ELR (cell line): ENCODE measurements at regions not wholly inside any gene's neighbourhood (a gene's known extent, or its start where the extent isn't known, plus 50 kb on each side); places are given as distances from the start of the nearest gene placed in this dataset.
A peak's percentile ranks its signal among the peaks of the same experiment; 100 is the strongest.

Experiments
- DNase-seq: peaks from one replicate; pipeline ENCODE4 v3.0.0-alpha.2; 2015; ENCODE audit warnings: low read depth

DNA sequence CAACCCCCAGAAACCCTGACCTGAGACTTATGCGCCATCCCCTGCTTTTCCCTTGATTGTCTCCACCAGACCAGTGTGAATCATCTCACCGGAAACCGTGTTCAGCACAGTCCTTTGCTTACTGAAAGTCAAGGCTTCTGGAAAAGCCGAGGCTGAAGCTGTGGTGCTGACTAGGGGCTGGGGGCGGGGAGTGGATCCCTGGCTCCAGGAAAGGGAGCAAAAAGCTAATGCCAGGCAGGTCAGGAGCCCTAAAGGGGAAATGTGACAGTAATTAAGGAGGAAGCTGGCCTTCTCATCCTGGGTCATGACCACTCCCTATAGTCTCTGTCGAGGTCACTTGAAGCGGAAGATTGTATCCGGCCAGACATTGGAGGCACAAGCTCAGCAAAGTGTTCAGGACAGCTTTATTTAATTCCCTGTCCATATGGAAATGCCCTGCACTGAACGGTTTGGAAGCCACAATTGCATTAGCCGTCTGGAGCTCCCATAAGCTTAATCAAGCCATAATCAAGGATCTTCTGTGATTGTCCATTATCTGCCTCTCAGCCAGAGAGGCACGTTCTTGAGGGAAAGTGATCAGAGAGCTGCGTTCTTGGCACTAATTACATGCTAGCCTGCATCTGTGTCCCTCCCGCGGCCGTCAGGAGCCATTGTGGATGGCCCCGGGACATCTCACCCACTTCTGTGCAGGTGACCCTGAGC, 403.6 kb downstream of the RRAGC start:
- no peak for DNase-seq

DNA sequence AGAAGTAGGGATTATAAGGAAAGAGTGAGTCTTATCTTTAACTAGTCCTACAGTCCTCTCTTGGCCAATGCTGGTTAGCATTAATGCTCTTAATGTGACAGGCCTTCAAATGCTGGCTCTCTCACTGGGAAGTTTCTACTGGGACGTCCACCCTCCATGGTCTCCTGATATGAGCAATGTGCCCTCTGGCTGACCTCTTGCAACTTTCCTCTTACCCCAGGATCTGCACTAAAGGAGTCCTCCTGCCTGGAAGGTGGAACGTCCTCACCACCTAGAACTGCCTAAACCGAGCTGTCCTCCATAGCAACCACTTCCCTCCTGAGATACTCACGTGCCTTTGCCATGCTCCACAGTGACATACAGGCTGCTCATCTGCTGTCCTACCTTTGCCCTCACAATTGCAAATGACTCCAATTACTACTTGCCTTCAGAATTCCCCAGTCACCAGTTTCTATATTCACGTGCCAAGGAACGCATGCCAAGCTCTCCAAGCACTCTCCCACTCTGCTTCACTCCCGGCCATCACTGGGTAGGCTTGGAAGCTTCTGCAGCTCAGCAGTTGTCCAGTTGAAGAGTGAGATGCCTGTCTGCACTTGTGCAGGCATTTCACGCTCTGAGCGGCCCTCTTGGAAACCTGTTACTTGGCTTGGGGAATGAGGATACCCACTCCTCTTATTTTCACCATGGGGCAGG, 404.7 kb downstream of the RRAGC start:
- no peak for DNase-seq

- peak; percentile 57 for DNase-seq
These were observed 405.3 kb downstream of the RRAGC start for GRCh38 chr1:38454236-38454635.

DNA sequence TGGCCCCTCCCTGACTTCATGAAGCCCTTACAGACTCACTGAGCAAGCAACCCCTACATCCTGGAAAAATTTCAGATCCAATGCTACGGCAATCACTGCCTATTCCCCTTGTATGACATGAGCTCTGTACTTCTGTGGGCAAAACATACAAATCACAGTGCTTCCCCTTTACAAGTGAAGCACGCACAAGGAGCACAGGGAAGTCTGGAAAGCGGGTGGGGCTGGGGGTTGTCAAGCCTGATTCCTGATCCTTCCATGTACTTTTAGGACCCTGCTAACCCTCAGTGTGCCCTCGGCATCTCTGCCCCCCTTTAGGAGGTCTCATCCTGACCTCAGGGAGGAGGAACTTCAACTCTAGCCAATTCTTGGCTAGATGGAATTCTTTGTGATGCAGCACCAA, 405.7 kb upstream of the POU3F1 start:
- DNase-seq: no peak

DNA sequence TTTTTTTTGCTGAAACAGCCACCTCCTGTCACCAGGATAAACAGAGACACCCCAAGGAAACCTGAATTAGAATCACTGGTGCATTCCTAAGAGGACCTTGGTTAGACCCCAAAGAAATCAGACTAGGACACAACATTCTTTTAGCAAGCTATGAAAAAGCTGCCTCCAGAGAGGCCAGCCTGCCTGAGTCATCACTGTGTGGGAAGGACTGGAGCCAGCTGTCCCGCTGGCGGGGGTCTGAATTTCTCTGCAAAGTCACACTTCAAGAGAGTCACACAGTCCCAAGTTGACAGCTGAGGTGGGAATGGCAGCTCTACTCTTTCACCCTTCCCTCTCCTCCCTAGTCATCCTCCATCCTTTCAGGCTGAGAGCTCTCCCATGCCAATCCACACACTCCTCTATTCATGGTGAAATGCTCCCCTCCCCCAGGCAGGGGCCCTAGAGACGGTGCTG, 405.0 kb upstream of the POU3F1 start:
- DNase-seq: peak; percentile 18

DNA sequence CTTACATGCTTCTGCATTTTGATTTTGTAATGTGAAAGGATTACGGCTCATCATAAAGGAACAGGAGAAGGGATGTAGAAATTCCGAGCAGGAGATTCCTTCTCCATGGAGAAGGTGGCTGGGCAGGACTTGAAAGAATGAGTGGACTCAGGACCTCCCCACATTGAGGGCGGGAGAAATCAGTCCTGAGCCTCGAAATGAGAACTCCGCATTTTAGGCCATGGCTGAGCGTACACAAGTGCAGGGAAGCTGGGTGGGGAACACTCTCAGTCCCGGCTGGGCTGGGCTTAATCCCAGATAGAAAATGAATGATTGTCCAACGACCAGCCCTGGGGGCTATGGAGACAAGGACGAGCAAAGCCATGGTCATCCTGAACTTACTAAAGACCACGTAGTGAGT, 402.3 kb upstream of the POU3F1 start:
- DNase-seq: no peak

DNA sequence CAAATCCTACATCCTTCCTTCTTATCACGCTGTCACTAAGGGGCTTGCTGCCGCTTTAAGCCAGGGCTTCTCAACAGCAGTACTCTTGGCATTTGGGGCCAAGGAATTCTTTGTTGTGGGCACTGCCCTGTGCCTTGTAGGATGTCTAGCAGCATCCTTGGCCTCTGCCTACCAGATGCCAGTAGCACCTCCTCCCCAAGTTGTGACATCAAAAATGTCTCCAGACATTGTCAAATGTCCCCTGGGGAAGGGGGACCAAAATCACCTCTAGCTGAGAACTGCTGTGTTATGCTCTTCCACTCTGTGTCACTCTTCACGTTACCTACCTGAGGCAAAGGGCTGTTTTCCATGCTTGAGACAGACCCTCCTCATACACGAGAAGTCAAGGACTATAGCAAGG, 400.3 kb upstream of the POU3F1 start:
- no peak for DNase-seq

- no peak for DNase-seq
These were observed 398.3 kb upstream of the POU3F1 start for GRCh38 chr1:38444770-38445442.

GRCh38 chr1:38444311-38444710, 397.7 kb upstream of the POU3F1 start:
- peak; percentile 17 for DNase-seq

DNA sequence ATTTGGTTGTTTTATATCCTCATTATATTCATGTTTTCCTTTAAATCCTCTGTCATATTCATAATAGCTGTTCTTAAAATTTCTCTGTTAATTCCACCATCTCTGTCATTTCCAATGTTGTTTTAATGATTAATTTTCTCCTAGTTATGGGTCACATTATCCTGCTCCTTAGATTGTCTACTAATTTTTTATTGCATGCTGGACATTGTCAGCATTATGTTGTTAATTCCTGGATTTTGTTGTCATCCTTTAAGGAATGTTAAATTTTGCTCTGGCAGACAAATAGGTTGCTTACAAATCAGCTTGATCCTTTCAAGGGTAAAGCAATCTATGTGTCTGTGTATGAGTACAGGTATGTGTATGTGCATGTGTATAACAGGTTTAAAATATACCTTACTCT, 393.8 kb upstream of the POU3F1 start:
- no peak for DNase-seq

DNA sequence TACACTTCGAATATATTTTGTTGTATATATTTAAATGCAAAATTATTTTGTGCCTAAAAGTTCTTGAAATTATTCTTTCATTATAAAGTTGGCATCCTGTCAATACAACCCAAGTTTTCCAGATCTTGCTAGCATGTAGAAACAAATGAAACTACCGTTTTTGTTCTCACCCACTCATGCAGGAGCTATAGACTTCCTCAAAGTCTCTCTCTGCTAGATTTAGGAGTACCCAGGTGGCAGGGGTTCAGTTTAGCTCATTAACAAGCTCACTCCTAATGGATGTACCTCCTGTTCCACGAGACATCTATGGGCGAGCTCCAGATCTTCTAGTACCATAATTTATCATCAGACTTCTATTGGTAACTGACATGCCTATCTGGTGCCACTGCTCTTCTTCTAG, 390.2 kb upstream of the POU3F1 start:
- DNase-seq: no peak

DNA sequence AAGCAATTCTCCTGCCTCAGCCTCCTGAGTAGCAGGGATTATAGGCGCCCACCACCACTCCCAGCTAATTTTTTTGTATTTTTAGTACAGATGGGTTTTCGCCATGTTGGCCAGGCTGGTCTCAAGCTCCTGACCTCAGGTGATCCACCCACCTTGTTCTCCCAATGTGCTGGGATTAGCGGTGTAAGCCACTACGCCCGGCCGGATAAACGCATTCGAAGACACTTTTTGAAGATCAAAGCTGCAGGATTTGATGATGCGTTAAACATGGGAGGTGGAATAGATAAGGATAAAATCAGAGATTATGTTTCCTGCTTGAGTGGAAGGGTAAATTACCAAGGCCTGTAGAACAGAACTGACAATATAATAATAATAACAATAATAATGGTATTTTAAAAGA, 389.4 kb upstream of the POU3F1 start:
- DNase-seq: no peak

DNA sequence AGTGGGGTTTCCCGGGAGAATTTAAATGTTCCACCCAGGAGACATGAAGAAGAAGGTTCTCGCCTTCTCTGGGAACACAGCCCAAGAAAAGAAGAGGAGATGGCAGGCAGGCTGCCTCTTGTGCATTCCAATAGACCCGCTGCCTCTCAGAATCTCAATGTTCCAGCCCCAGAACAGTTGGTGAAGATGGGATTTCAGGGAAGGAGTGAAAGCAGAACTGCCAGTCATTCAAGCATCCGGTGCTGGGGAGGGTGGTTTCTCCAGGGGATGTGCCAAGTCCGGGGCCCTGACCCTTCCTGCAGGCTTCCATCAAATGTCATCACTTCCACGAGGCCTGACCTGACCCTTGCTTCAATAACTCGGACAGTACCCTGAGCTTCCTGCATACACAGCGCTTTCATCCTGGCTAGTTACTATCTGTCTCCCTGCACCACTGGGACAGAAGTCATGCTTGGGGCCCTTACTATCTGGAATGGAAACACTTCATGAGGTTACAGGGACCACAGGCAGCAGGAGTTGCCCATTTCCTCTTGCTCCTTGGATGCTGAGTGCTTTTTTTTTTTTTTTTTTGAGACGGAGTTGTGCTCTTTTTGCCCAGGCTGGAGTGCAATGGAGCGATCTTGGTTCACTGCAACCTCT, 386.6 kb upstream of the POU3F1 start:
- no peak for DNase-seq

DNA sequence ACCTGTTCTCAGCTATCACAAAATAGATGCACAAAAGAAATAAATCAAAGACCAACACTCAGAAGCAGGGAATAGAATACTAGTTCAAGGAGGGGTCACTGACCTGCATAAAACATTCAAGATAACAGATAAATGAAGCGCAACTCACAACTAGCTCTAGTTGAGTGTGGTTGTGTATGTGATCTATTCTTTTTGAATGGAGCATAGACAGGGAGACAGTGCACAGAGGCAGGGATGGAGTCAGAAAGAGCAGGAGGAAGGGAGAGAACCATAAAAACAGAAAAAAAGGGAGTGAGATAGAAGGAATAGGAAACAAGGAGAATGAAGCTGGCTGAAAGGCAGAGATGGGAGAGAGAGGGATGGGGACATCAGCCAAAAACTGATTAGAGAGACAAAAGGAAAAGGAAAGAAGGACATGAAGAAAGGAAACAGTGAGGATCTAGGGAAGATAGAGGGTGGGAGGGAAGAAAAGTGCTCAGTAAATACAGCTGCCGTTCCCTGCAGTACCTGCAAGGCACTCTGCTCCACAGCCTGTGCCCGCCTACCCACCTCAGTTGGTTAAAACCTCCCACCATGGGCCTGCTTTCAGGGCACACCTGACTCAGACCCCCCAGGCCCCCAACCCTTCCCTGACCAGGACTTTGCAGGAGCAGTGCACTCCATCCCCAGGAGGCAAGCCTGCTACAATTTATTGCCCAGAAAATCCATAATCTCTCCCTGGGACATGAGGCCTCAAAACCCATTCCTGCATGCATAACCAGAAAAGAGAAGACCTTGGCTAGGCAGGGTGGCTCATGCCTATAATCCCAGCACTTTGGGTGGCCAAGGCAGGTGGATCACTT, 385.2 kb upstream of the POU3F1 start:
- DNase-seq: no peak

GRCh38 chr1:38430949-38431348, 384.4 kb upstream of the POU3F1 start:
- DNase-seq: no peak

- DNase-seq: no peak
These were observed 378.1 kb upstream of the POU3F1 start for GRCh38 chr1:38424677-38425076.

DNA sequence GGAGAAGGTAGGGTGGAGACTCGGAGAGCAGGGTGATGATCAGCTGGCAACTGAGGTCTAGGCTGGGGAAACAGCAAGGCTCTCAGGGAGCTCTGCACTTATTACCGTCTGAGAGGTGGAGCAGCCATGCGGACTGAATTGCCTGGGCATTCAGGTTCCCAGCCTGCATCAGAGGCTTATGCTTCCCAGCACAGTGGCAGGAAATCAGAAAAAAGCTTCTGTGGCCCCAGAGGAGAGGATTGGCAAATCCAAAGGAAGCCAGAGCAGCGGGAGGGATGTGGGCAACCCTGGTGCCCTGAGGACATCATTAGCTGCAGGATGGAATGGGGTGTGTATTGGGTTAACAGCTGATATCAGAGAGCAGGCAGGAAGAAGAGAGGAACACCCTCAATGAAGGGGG, 374.1 kb upstream of the POU3F1 start:
- DNase-seq: no peak

- DNase-seq: no peak
These were observed 371.8 kb upstream of the POU3F1 start for GRCh38 chr1:38418195-38419030.

DNA sequence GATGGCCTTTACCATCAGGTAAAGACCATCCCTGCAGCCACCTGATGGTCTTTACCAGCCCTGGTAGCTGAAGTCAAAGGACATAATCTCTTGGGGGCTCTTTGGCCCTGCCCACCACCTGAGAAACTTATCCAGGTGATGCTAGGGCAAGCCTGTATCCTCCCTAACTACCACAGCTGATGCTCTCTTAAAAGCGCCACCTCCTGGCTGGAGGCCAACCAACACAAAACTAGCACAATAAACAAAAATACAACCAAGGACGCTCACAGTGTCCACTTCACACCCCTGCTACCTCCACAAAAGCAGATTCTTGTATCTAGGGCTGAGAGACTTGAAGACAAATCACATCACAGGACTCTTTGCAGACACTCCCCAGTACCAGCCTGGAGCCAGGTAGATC, 357.1 kb upstream of the POU3F1 start:
- DNase-seq: no peak

DNA sequence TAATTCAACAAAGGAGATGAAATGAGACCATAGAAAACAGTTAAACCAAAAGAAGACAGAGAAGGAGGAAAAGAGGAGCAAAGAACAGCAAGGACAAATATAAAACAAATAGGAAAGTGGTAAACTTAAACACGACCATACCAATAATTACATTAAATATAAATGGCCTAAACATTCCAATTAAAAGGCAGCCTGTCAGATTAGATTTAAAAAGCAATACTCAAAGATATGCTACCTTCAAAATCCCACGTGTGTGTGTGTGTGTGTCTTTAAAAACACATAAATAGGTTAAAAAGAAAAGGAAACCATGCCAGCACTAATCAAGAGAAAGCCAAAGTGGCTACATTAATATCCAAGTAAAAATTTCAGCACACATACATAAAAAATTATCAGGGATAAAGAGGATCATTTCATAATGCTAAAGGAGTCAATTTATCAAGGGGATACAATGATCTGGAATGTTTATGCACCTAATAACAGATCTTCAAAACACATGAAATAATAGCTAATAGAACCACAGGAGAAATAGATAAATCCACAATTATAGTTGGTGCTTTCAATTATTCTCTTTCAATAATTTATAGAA, 355.7 kb upstream of the POU3F1 start:
- no peak for DNase-seq

DNA sequence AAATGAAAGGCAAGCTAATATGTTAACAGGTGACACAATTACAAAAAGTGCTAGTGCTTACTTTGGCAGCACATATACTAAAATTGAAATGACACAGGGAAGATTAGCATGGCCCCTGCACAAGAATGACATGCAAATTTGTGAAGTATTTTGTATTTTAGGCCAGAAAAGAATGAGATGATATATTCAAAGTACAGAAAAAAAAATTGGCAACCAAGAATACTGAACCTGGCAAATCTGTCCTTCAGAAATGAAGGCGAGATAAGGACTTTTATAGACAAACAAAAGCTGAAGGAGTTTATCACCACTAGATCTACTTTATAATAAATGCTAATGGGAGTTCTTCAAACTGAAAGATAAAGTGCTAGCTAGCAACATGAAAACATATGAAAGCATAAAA, 350.0 kb upstream of the POU3F1 start:
- no peak for DNase-seq
